NCI-H774 (cell line): ENCODE measurements at regions not wholly inside any gene's neighbourhood (a gene's known extent, or its start where the extent isn't known, plus 50 kb on each side); places are given as distances from the start of the nearest gene placed in this dataset.

Source experiments
- DNase-seq: peaks from one replicate; lab custom pipeline; 2025; lab: John Stamatoyannopoulos, UW

DNA sequence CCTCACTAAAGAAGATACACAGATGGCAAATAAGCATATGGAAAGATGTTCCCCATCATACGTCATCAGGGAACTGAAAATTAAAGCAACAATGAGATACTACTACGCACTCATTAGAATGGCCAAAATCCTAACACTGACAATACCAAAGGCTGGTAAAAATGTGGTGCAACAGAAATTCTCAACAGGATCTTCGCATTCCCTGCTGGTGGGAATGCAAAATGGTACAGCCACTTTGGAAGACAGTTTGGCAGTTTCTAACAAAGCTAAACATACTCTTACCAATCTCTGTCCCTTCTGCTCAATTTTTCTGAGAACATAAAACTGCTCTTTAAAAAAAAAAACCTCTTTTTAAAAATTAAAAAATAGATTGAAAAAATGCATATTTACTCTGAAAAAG is 300.2 kb downstream of the FBXW7 start:
- DNase-seq: no peak

DNA sequence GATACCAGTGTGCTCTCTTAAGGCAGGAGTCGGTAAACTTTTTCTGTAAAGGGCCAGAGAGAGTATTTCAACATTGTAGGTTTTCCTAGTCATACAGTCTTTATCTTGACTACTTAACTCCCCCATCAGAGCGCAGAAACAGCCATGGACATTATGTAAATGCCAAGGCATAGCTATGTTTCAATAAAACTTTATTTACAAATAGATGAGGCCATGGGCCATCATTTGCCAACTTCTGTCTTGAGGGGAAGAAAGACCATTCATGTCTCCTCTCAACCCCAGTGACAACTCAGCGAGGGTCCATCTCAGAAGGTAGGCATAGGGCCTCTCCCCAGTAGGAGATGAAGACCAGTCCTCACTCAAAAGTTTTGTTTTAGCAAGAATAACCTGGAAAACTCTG is 301.3 kb downstream of the FBXW7 start:
- no peak for DNase-seq

GRCh38 chr4:152232271-152232670 is 303.6 kb downstream of the FBXW7 start:
- no peak for DNase-seq

DNA sequence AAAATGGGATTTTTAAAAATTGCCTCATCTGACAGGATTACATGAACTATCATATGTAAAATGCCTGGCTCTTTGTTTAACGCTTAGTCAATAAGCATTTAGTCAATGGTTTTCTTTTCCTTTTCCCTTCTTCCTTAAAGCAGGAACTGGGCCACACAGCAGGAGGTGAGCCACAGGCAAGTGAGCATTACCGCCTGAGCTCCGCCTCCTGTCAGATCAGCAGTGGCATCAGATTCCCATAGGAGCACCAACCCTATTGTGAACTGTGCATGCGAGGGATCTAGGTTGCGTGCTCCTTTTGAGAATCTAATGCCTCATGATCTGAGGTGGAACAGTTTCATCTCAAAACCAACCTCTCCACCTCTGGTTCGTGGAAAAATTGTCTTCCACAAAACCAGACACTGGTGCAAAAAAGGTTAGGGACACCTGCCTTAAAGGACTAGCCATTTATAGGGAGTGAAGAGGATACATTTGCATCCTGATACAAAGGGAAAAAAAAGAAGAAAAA is 306.1 kb downstream of the FBXW7 start:
- no peak for DNase-seq

DNA sequence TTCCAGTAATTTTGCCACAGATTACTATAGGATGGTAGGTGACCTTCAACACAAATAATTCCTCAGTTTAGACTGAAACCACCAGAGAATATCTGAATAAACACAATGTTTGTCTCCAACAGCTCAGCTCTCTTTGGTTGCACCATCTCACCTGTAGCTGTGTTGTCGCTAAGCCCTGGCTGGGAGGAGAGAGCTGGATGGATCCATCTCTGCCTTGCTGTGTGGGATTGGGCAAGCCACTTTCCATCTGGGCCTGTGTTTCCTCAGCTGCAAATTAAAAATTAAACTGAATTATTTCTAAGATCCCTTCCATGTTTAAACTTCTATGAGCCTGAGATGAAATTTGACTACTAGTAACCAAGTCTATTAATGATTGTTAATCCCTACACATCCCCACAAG is 310.2 kb downstream of the FBXW7 start:
- DNase-seq: no peak

- DNase-seq: no peak
Measured at GRCh38 chr4:152224721-152225420, 311.0 kb downstream of the FBXW7 start.

GRCh38 chr4:152224223-152224622 is 311.7 kb downstream of the FBXW7 start:
- no peak for DNase-seq

GRCh38 chr4:152223600-152223999 is 312.3 kb downstream of the FBXW7 start:
- no peak for DNase-seq

DNA sequence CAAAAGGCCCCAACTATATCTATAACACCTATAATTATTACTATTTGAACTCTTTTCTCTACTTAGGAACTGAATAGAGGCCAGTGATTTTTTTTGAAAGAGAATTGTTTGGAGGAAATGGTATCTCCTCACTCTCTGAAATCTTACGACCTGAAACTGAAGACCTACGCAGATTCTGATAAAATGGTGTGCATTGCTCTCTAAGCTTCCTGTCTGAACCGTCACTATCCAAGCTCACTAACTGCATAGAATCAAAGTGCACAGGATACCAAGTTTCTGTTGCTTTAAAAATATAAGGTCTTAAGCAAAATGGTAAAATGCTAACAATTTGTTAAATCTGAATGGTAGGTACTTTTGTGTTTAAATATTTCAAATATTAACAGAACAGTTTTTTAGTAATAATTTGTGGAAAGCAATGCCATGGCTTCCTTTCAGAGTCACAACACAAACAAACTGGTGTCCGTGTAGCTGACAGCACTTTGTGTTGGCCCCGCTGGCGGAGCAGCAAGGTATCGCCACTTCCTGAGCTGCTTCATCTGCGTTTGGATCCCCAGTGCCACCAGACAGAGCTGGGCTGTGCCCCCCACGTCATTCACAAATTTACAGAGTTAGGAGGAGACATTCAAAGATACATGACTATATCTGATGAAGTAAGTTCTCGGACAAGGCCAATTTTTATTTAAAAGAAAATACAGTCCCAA is 313.9 kb downstream of the FBXW7 start:
- DNase-seq: no peak

DNA sequence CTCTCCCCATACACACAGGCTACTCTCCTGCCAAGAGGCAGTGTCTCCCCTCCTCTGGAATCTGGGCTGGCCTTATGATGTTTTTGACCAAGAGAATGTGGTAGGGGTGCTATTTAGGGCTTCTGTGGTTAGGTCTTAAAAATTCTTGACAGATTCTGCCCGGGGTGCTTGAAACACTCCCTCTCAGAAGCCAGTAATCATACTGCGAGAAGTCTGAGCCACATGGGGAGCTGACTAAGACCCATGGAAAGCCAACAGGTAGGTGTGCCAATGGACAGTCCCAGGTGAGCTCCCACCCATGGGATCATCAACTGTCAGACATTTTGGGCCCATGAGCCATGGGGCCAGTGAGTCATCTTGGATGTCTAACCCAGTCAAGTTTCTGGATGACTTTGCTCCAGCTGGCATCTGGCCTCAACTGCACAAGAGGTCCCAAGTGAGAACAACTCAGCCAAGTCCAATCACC is 315.7 kb downstream of the FBXW7 start:
- DNase-seq: no peak

DNA sequence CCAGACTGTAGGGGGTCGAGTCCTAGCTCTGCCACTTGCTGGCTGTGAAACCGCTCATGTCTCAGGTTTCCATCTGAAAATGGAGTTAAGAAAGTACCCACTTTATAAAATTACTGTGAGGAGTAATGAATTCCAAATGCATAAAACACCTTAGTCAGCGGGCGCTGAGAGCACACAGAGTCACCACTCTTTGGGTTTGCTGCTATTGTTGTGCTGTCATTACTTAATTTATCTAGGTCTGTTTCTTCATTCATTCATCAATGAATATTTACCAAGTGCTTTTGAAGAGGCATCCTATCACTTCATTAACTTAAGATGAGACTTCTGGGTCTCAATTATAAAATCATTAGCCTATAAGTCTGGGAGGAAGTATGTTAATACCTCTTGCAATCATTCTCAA is 317.3 kb downstream of the FBXW7 start:
- DNase-seq: no peak

DNA sequence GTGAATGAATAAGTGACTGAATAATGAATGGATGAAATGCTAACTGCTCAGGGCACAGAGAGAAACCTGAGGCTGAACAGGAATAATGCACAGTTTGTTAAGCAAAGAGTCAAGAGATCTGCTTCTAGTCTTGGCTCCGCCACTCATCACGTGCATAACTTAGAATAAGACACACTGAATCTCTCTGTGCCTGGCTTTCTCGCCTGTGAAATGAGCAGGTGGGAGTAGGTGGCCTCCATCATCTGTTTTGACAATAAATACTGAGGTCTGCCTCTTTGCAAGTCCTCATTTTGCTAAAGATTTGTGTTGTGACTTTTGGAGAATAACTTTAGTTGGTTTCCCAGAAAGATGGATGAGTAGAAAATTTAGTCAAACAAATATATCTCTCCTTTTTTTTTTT is 318.0 kb downstream of the FBXW7 start:
- no peak for DNase-seq

GRCh38 chr4:152211936-152212653 is 323.8 kb downstream of the FBXW7 start:
- no peak for DNase-seq

GRCh38 chr4:152209772-152210493 is 326.0 kb downstream of the FBXW7 start:
- no peak for DNase-seq

- no peak for DNase-seq
Measured at GRCh38 chr4:152207378-152207720, 328.5 kb downstream of the FBXW7 start.

DNA sequence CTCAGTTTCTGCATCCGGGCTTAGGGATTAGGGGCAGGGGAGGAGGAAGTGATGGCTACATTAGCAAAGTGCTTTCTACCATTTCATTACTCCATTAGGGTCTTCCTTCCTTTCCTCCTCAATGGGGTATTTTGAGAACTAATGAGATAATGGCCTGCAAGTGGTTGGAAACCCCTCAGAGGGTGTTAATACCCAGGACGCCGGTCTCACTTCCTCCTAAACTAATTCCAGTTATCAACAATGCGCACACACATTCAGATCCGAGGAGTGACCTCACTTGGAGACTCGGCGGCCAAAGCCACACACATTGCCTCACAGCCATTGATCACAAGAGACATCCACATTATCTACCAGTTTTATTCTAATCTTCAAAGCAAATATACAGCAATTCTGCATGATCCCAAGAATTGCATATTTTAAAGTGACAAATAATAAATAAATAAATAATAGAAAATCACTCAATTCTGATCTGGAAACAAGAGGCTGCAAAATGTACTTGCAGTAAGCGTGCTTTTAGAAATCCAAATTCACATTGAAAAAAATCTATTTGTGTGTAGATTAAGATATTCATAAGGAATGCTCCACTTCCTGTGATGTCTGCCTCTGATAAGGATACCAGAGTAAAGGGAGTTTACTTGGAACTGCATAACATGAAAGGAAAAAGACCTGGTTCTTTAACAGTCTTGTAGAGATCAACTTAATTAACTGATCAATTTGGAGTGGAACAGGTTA is 329.1 kb downstream of the FBXW7 start:
- no peak for DNase-seq

DNA sequence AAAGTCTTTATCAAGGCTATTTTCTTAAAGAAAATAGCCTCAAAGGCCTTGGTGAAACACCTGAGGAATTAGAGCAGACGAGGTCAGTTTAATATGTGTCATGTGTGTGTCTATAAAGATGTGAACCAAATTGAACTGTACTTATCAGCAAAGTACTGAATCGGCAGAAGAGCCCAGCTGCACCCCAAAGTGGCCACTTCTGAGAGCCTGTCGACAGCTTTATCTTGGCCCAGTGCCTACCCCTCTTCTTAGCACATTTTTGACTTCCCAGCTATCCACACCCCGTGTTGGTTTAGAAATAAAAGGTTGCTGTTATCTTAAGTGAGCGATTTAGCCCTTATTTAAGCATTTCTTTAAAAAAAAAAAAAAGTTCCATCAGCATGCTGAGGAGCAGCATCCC is 329.7 kb downstream of the FBXW7 start:
- no peak for DNase-seq

GRCh38 chr4:152202415-152202814 is 333.5 kb downstream of the FBXW7 start:
- DNase-seq: no peak

- DNase-seq: no peak
Measured at GRCh38 chr4:152200511-152201333, 335.2 kb downstream of the FBXW7 start.

DNA sequence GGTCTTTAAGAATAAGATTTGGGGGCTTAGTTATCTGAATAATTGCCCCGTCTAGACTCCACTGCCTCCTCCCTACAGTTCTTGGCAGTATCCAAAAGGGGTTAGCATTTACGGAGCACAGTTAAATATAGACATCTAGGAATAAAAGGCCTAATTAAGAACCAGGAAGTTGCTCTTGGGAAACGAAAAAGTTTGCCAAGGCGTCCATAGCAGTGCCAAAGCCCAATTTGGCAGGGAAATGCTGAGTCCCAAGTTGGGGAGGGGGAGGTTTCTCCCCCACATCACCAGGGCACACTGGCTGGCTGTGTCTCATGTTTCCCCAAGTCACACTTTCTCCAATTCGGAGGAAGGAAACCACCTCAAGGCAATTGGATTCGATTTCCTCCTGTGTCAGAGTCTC is 338.7 kb downstream of the FBXW7 start:
- no peak for DNase-seq

DNA sequence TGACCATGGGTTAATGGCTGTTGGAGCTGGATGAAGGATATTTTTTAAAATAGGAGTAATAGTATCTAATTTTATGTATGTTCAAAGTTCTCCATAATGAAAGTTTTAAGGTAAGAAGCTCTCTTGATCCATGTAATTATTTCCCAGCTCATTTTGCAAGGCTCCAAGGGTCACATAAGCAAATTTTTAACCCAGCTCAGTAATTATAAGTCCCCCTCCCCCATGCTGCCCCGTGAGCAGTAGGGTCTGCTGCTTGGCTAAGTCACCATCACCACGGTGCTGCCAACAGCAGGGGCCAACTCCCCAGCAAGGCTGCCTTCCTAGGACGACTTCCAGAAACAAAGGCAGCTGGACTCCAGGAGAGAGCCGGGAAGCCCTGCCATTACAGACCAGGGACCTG is 340.0 kb downstream of the FBXW7 start:
- no peak for DNase-seq
